ENCODE measurements at regions not wholly inside any gene's neighbourhood (a gene's known extent, or its start where the extent isn't known, plus 50 kb on each side); places are given as distances from the start of the nearest gene placed in this dataset.

DNA sequence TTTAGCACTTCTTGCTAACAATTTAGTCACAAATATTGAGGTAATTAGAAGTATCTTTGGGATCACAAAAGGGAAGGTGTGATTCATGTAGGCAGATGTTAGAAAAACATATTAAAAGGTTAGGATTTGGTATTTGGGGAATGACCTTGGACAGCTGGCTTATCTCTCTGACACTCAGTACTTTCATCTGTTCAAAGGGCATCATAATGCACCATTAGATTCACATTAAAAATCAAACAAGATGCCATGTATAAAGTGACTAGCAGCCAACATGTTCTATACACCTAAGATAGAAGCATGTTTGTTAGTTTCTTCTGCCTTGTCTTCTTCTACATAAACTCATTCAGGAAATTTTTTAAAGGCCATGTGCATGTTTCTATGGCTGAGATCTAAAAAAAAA, 56.5 kb upstream of the ESRRG start:
- TF ChIP-seq TAF1 (IDR thresholded peaks at IDR 0.05; ENCODE audit: low read depth, low read length) (no peak), POLR2AphosphoS5 (IDR thresholded peaks at IDR 0.05; ENCODE audit: low read depth, low read length) (no peak), SPI1 (IDR thresholded peaks at IDR 0.05; ENCODE audit: low read depth, low read length) (no peak), POU2F2 (IDR thresholded peaks at IDR 0.05; ENCODE audit: low read depth, low read length) (no peak), POLR2A (IDR thresholded peaks at IDR 0.05; ENCODE audit: low read depth, low read length) (no peak), PAX5 (IDR thresholded peaks at IDR 0.05; ENCODE audit: insufficient read depth, low read length, severe bottlenecking) (no peak)

All from GM12891 (cell line).